H9 (cell line): ENCODE measurements at regions not wholly inside any gene's neighbourhood (a gene's known extent, or its start where the extent isn't known, plus 50 kb on each side); places are given as distances from the start of the nearest gene placed in this dataset.

Experiments used
- DNase-seq: peaks from one replicate; pipeline ENCODE4 v3.0.0-alpha.2; 2017
- H2AFZ ChIP-seq: one replicate; pipeline ENCODE4 v1.6.1; 2013; ENCODE audit warnings: mild to moderate bottlenecking, low read length, control low read depth, moderate library complexity
- H2AK5ac ChIP-seq: 2 replicates; pipeline ENCODE4 v1.6.1; 2013; ENCODE audit warnings: low read length, control low read depth, mixed read lengths; ENCODE audit not compliant: insufficient read length
- H2BK120ac ChIP-seq: one replicate; pipeline ENCODE4 v1.6.1; 2013; ENCODE audit warnings: low read depth, mild to moderate bottlenecking, low read length, control low read depth, inconsistent platforms; ENCODE audit not compliant: poor library complexity, severe bottlenecking
- H2BK12ac ChIP-seq: 2 replicates; pipeline ENCODE4 v1.6.1; 2013; ENCODE audit warnings: low read length, control low read depth, mixed read lengths, low read depth; ENCODE audit not compliant: insufficient read length
- H2BK15ac ChIP-seq: 2 replicates; pipeline ENCODE4 v1.6.1; 2013; ENCODE audit warnings: low read depth, low read length, control low read depth
- H2BK20ac ChIP-seq: one replicate; pipeline ENCODE4 v1.6.1; 2013; ENCODE audit warnings: low read depth, mild to moderate bottlenecking, low read length, control low read depth, inconsistent platforms; ENCODE audit not compliant: poor library complexity, severe bottlenecking
- H2BK5ac ChIP-seq: 2 replicates; pipeline ENCODE4 v1.6.1; 2013; ENCODE audit warnings: low read length, control low read depth, mixed read lengths; ENCODE audit not compliant: insufficient read length
- H3K14ac ChIP-seq: 2 replicates; pipeline ENCODE4 v1.6.1; 2013; ENCODE audit warnings: low read length, control low read depth; ENCODE audit not compliant: insufficient read depth
- H3K18ac ChIP-seq: 2 replicates; pipeline ENCODE4 v1.6.1; 2013; ENCODE audit warnings: low read depth, mild to moderate bottlenecking, mixed read lengths, low read length, control low read depth; ENCODE audit not compliant: insufficient read length
- H3K23ac ChIP-seq: 2 replicates; pipeline ENCODE4 v1.6.1; 2013; ENCODE audit warnings: low read length, control low read depth, mixed read lengths, low read depth; ENCODE audit not compliant: insufficient read length
- H3K23me2 ChIP-seq: 2 replicates; pipeline ENCODE4 v1.6.1; 2013; ENCODE audit warnings: low read depth, mild to moderate bottlenecking, mixed read lengths, low read length, control low read depth; ENCODE audit not compliant: insufficient read length, poor library complexity, severe bottlenecking
- H3K27ac ChIP-seq: 2 replicates; pipeline ENCODE4 v1.5.1; 2013; ENCODE audit warnings: low read length, control low read depth, mixed read lengths, low read depth; ENCODE audit not compliant: insufficient read length
- H3K27me3 ChIP-seq: 2 replicates; pipeline ENCODE4 v1.6.1; 2013; ENCODE audit warnings: low read length, control low read depth, inconsistent platforms; ENCODE audit not compliant: insufficient read depth
- H3K4ac ChIP-seq: 2 replicates; pipeline ENCODE4 v1.6.1; 2013; ENCODE audit warnings: low read depth, mild to moderate bottlenecking, control low read depth, inconsistent platforms, low read length, moderate library complexity
- H3K4me1 ChIP-seq: 2 replicates; pipeline ENCODE4 v1.6.1; 2013; ENCODE audit warnings: low read length, control low read depth, inconsistent platforms; ENCODE audit not compliant: insufficient read depth
- H3K4me2 ChIP-seq: 2 replicates; pipeline ENCODE4 v1.6.1; 2013; ENCODE audit warnings: low read length, control low read depth, mixed read lengths; ENCODE audit not compliant: insufficient read length, insufficient read depth
- H3K56ac ChIP-seq: 2 replicates; pipeline ENCODE4 v1.6.1; 2013; ENCODE audit warnings: low read depth, mild to moderate bottlenecking, mixed read lengths, low read length, control low read depth; ENCODE audit not compliant: insufficient read length
- H3K79me1 ChIP-seq: 2 replicates; pipeline ENCODE4 v1.6.1; 2013; ENCODE audit warnings: low read depth, mild to moderate bottlenecking, moderate library complexity, low read length, control low read depth, inconsistent platforms; ENCODE audit not compliant: insufficient read depth, poor library complexity, severe bottlenecking
- H3K79me2 ChIP-seq: 2 replicates; pipeline ENCODE4 v1.6.1; 2013; ENCODE audit warnings: low read length, control low read depth, inconsistent platforms; ENCODE audit not compliant: insufficient read depth
- H3K9ac ChIP-seq: 2 replicates; pipeline ENCODE4 v1.6.1; 2013; ENCODE audit warnings: low read length, control low read depth, mixed read lengths; ENCODE audit not compliant: insufficient read length; ENCODE audit errors: extremely low read depth
- H3K9me3 ChIP-seq: one replicate; pipeline ENCODE4 v1.6.1; 2013; ENCODE audit warnings: low read depth, low read length, inconsistent platforms; ENCODE audit not compliant: control insufficient read depth
- H3T11ph ChIP-seq: one replicate; pipeline ENCODE4 v1.6.1; 2013; ENCODE audit warnings: mild to moderate bottlenecking, low read length, control low read depth, inconsistent platforms
- H4K20me1 ChIP-seq: one replicate; pipeline ENCODE4 v1.6.1; 2013; ENCODE audit not compliant: control insufficient read depth, insufficient read length, insufficient read depth
- H4K5ac ChIP-seq: 2 replicates; pipeline ENCODE4 v1.6.1; 2013; ENCODE audit warnings: low read depth, mild to moderate bottlenecking, mixed read lengths, low read length, control low read depth; ENCODE audit not compliant: insufficient read length
- H4K8ac ChIP-seq: replicated peaks from 2 replicates; pipeline ENCODE4 v1.6.1; 2013; ENCODE audit warnings: low read length, control low read depth, mixed read lengths, low read depth; ENCODE audit not compliant: insufficient read length
- H4K91ac ChIP-seq: 2 replicates; pipeline ENCODE4 v1.6.1; 2013; ENCODE audit warnings: low read depth, mild to moderate bottlenecking, moderate library complexity, mixed read lengths, low read length, control low read depth; ENCODE audit not compliant: insufficient read length
- H3K27ac Mint-ChIP-seq, 3 experiments: 2 replicates in 2 of 3; 3 replicates in 1 of 3; pipeline ENCODE4 v1.8.0; 2020 to 2021; ENCODE audit warnings: mixed read lengths in 3 of 3, mild to moderate bottlenecking in 1 of 3, moderate library complexity in 1 of 3
- H3K27me3 Mint-ChIP-seq: 2 replicates; pipeline ENCODE4 v1.8.0; 2021; ENCODE audit warnings: low read depth, mild to moderate bottlenecking, moderate library complexity, mixed read lengths
- H3K36me3 Mint-ChIP-seq, 3 experiments: 2 replicates in 2 of 3; 3 replicates in 1 of 3; pipeline ENCODE4 v1.8.0; 2020 to 2021; ENCODE audit warnings: low read depth in 3 of 3, mixed read lengths in 3 of 3; ENCODE audit not compliant: insufficient read depth in 1 of 3
- H3K4me1 Mint-ChIP-seq, 2 experiments: 2 replicates each; pipeline ENCODE4 v1.8.0; 2020; ENCODE audit warnings: mixed read lengths in 2 of 2
- H3K4me3 Mint-ChIP-seq, 2 experiments: 2 replicates in 1 of 2; 3 replicates in 1 of 2; pipeline ENCODE4 v1.8.0; 2020 to 2021; ENCODE audit warnings: mild to moderate bottlenecking in 2 of 2, mixed read lengths in 2 of 2, moderate library complexity in 1 of 2
- H3K9me3 Mint-ChIP-seq, 2 experiments: 2 replicates in 1 of 2; 3 replicates in 1 of 2; pipeline ENCODE4 v1.8.0; 2020; ENCODE audit warnings: mild to moderate bottlenecking in 2 of 2, mixed read lengths in 2 of 2, moderate library complexity in 1 of 2
- CTCF ChIP-seq: fragments of 200-600 bp; sonication (generic); conservative IDR thresholded peaks from 3 replicates; pipeline ENCODE4 v1.8.0; 2021; ENCODE audit warnings: antibody characterized with exemption, mild to moderate bottlenecking
- WGBS: extraction: QIAGEN DNeasy Blood & Tissue Kit; methylation state at CpG from one replicate; pipeline ENCODE4 v1.1.7; 2013; ENCODE audit warnings: missing lambda C conversion rate, low lambda C conversion rate, mixed read lengths; ENCODE audit not compliant: insufficient read length; ENCODE audit errors: extremely low coverage; 5-methylcytosine and 5-hydroxymethylcytosine counted together

- no peaks in the 10 kb centered on the region for H3K36me3 Mint-ChIP-seq
- H4K20me1 ChIP-seq, result no peaks in the 10 kb centered on the region
- H3K18ac ChIP-seq, result no peak overlapping the region
- TF ChIP-seq CTCF, result no peak
- no peak overlapping the region for H3K23ac ChIP-seq
- H3K4me1 ChIP-seq, result peaks cover 2% of the 10 kb centered on the region; the same call in 1 of the 2 replicates
- no peak overlapping the region for H2AK5ac ChIP-seq
- H3K27me3 Mint-ChIP-seq, result no peaks in the 10 kb centered on the region
- no peaks in the 10 kb centered on the region for H3K79me2 ChIP-seq
- no peak overlapping the region for H3T11ph ChIP-seq
- WGBS, result no CpG with 5 or more reads among the region's 6 CpGs
- H2BK5ac ChIP-seq, result no peak overlapping the region
- no peak overlapping the region for H2BK15ac ChIP-seq
- H3K23me2 ChIP-seq, result no peaks in the 10 kb centered on the region
- H3K9me3 ChIP-seq, result no peaks in the 10 kb centered on the region
- no peak overlapping the region for H4K8ac ChIP-seq
- no peaks in the 10 kb centered on the region for H3K79me1 ChIP-seq
- no peak overlapping the region for H3K4me3 Mint-ChIP-seq
- no peak overlapping the region for H4K91ac ChIP-seq
- H4K5ac ChIP-seq, result no peak overlapping the region
- H3K56ac ChIP-seq, result no peak overlapping the region
- H3K27ac ChIP-seq, result no peak overlapping the region
- H3K9me3 Mint-ChIP-seq, result no peaks in the 10 kb centered on the region
- no peak overlapping the region for H2BK120ac ChIP-seq
- DNase-seq, result no peak
- H3K14ac ChIP-seq, result no peak overlapping the region
- H3K4me1 Mint-ChIP-seq, result peaks cover 5 to 6% of the 10 kb centered on the region in 2 experiments
- no peak overlapping the region for H2BK20ac ChIP-seq
- no peak overlapping the region for H3K4me2 ChIP-seq
- no peak overlapping the region for H3K4ac ChIP-seq
- H3K9ac ChIP-seq, result no peak overlapping the region
- H3K27me3 ChIP-seq, result no peaks in the 10 kb centered on the region
- H2BK12ac ChIP-seq, result no peak overlapping the region
- no peak overlapping the region for H2AFZ ChIP-seq
- no peak overlapping the region for H3K27ac Mint-ChIP-seq
These were observed 162.4 kb upstream of the TGFBR2 start for GRCh38 chr3:30443756-30444673.
